ENCODE measurements at regions not wholly inside any gene's neighbourhood (a gene's known extent, or its start where the extent isn't known, plus 50 kb on each side); places are given as distances from the start of the nearest gene placed in this dataset.
"Not testable (repeated sequence)": the region's sequence is repeated elsewhere in the genome, so short reads cannot be mapped to it uniquely, and the experiment has no call there.

DNA sequence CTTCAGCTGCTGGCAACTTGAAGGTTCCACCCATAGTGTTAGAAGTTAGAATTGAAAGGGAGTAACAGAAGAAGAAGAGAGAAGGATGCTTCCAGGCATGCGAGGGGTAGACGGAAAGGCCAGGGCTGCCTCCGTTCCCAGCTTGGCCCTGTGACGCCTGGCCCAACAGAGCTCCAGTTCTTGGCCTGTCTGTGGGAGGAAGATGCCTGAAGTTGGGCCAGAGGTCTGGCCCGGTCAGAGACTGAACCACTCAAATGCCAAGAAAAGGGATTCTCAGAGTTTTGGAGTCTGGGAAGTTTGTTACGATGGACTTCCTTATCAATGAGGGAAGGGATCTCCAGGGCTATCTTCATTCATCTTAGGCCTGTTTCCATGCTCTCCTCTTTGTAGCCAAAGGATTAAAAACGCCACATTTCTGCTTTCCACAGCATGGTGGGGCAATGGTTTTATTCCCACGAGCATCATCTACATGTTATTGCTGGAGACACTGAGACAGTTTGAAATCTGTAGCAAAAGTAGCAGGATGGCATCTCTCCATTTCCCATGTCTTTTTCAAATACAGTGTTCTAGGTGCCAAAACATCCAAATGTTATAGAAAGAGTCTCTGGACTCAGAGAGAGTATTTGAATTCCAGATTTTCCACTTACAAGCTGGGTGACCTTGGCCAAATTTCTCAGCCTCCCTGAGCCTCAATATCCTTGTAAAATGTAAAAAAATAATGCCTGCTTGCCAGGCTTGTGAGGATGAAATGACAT, 65.4 kb upstream of the ANKRD55 start:
- DNase-seq (ENCODE audit: low read depth in 2 of 2), result no peak

DNA sequence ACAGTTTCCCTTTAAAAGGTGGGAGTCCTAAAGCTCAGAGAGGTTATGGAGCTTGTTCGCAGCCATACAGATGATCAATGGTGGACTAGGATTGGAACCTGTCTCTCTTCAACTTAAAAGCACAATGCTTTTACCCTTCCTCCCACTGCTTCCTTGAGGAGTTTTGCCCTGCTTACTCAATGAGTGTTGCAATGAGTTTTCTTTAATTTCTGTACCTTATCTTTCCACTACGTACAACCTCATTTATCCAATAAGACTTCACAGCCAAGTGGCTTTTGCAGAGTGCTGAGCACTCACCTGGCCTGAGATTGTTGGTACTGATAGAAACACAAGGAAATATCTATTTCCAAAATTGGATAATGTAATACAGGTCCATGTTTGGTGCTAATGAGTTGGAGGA, 64.7 kb upstream of the ANKRD55 start:
- no peak for DNase-seq (ENCODE audit: low read depth in 2 of 2)

DNA sequence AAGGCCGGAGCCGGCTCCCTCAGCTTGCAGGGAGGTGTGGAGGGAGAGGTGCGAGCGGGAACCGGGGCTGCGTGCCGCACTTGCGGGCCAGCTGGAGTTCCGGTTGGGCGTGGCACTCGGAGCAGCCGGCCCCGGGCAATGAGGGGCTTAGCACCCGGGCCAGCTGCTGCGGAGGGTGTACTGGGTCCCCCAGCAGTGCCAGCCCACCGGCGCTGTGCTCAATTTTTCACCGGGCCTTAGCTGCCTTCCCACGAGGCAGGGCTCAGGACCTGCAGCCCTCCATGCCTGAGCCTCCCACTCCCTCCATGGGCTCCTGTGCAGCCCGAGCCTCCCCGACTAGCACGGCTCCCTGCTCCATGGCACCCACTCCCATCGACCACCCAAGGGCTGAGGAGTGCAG, 62.2 kb upstream of the ANKRD55 start:
- DNase-seq (ENCODE audit: low read depth in 2 of 2), result not testable (repeated sequence)

DNA sequence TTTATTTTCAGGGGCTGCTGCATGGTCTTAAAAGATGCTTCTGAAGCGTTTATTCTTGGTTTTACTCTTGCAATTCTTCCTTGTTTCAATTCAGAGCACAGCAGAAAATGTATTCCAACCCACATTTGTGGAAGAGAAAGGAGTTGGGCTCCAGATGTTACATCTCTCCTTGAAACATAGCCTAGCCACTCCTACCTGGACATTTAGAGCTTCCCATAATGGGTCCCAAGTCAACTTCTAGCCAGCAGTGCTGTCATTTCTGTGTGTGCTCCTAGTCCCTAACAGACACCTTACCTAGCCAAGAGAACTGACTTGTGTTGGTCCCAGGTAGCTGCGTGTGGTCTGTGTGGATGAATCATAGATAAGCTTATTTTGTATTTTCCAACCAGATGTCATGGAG, 61.2 kb upstream of the ANKRD55 start:
- DNase-seq (ENCODE audit: low read depth in 2 of 2), result no peak

DNA sequence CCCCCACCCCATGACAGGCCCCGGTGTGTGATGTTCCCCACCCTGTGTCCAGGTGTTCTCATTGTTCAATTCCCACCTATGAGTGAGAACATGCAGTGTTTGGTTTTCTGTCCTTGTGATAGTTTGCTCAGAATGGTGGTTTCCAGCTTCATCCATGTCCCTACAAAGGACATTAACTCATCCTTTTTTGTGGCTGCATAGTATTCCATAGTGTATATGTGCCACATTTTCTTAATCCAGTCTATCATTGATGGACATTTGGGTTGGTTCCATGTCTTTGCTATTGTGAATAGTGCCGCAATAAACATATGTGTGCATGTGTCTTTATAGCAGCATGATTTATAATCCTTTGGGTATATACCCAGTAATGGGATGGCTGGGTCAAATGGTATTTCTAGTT, 59.7 kb upstream of the ANKRD55 start:
- not testable (repeated sequence) for DNase-seq (ENCODE audit: low read depth in 2 of 2)

DNA sequence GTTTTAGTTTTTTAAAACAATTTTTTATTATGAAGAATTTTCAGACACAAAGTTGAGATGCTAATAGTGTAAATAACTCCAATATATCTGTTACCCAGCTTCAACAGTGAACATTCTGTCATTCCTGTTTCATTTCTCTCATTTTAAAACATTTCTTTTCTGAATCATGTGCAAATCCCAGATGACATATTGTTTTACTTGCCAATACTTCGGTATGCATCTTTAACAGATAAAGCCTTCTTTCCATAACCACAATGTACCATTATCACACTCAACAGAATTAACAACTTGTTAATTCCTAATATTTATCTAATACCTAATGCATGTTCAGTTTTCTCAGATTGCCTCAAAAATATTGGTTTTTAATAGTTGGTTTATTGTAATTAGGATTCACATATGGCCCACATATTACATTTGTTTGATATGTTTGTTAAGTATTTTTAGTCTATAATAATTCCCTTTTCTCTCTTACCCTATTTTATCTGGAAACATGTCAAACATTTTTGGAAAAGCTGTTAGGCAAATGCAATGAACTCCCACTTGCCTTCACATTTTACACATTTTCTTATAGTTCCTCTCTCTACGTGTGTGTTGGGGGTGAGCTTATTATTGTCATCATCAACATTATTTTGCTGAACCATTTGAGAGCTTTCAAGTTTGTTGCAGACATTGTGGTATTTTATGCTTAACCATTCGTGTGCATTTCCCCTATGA, 58.7 kb upstream of the ANKRD55 start:
- no peak for DNase-seq (ENCODE audit: low read depth in 2 of 2)

DNA sequence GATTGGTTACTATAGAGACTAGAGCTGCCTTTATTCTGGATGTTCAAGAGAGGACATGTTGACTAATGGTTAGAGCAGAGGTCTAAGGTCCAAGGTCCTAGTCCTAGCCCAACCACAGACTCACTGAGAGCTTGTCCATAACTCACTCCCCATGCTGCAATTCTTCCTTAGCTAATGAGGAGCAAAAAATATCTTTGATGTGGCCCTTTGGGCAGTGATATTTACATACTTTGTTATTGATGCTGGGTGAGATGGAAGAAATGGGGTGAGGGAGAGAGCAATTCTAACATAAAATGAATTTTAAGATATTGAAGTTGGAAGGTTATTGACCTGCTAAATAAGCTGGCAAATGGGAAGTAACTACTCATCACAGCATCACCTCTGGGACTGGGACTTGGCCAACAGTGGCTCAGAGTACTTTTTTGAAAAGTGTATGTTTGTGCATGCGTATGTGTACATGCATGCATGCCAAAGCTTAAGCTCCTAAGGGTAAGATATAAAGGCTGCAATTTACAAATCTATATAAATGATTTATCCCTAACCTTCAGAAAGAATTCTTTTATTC, 58.0 kb upstream of the ANKRD55 start:
- DNase-seq (ENCODE audit: low read depth in 2 of 2), result no peak

DNA sequence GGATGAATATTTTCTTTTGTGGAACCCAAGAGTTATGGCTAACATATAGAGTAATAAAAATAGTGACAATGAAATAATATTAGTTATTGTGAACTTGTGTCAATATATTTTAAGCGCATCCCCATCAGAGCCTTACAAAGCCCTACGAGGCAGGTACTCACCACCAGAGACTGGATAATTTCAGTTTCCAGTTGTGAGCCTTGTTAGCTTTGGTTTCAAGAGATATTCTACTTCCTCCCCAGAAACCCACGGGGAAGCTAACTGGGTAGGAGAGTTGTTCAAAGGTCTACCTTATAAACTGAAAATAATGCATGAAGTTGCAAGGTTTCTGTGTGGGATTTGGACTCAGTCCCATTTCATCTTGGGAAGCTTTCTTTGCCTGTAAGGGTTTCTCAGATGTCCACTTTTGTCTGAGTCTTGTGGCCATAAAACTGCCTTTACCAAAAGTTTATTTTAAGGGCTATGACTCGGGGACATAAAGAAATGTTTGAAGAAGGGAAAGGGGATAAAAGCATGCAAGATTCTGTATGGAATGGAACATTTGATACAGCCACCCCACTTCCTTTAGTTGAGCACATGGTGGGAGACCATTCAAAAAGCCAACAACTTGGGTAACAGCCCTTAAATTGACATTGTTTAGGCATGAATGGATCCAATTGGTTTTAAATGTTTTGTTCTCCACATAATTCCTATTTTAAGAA, 57.4 kb upstream of the ANKRD55 start:
- DNase-seq (ENCODE audit: low read depth in 2 of 2), result no peak

DNA sequence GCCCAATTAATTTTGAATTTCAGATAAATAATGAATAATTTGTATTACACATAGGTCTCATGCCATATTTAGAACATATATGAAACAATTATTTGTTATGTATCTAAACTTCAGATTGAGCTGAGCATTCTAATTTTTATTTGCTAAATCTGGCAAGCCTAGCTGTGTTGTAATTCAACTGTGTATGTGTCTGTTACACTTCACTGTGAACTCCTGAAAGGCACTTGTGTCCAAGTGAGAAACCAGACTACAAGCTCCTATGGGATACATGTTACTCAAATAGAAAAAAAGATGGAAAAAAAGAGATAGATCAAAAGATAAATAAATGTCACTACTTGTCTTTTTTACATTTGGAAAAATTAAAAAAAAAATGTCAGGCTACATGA, 56.5 kb upstream of the ANKRD55 start:
- DNase-seq (ENCODE audit: low read depth in 2 of 2), result no peak

DNA sequence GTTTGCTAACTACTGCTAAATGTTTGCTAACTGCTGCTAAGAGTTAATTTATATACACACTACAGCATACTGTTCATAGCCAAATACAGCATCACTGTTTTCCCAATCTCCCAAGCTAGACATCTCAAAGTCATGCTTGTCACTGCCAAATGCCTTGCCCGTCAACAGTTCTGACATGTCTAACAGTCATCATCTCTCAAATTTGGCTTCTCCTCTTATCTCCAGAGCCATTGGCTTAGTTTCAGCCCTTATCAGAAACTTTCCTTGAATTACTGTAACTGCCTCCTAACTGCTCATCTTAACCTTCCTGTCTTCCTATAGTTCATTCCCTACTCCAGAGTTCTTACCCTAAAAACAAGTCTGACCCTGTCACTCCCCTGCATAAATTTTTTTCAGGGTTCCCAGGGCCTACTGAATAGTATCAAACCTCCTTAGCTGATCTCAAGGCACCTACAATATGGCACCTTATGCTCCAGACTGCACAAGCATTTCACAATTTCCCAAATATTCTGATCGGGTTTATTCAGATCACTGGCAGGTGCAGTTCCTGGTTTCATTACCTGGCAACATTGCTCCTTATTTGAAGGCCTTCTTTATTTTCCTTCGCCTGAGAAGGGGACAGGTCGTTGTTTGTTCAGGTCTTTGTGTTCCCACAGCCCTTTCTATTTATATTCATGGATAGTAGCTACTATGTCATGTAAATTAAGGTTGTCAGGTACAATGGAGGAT, 55.9 kb upstream of the ANKRD55 start:
- DNase-seq (ENCODE audit: low read depth in 2 of 2), result no peak

DNA sequence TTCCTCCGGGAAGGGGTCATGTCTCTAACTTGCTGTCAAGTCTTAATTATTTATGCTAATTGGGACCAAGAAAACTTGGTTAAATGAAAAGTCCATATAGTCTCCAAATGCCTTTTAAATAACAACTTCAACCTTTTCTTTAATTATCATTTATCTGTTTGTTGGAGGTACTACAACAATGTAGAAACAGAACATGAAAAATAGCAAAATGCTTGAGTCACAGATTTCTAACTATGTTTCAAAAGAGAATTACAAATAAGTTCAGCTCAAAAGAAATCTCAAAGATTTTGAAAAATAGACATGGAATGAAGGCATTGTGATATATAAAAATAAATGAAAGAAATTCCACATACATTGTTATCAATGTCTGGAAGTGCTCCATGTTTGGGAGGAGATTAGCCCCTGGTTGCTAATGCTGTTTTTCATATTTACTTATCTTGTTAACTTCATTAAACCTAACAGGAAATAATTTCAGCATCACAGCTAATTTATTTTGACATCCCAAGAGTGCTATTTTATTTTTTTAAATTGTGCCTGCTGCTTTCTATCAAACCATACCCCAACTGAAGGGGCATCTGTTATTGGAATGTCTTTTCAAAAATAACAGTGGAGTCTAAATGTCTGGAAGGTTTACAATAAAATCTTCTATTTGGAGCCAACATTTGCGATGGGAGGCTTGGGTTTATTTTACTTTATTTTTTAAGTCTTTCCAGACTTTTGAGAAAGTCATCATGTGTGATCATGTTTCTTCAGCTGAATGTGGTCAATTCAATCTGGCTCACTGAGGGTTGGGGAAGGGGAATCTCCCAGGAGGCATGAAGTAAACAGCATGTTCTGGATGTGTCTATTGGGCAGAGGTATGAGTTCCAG, 53.1 kb upstream of the ANKRD55 start:
- DNase-seq (ENCODE audit: low read depth in 2 of 2), result no peak

DNA sequence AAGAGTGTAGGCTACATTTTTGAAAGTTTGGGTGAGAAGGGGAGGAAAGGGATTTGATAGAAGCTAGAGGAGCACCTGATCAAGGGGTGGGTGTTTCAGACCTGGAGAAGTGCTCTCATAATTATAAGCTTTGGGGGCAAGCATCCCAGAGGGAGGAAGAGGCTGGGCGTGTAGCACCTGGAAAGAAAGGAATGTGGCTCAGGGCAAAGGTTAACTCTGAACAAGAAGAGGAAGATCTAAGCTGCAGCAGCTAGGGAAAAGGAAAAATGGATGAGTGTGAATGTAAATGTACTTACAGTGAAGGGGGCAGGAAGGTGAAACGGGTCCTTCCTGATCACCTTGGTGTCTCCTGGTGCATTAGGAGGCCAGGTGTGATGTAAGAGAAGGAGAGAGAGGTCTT, 49.8 kb upstream of the ANKRD55 start:
- no peak for DNase-seq (ENCODE audit: low read depth in 2 of 2)

All from stimulated activated CD4-positive, alpha-beta T cell treated with anti-CD3 and anti-CD28 coated beads, Interleukin-15, amount 100 ng/mL, for 48 hours (primary cell).